A673 (cell line): ENCODE measurements at regions not wholly inside any gene's neighbourhood (a gene's known extent, or its start where the extent isn't known, plus 50 kb on each side); places are given as distances from the start of the nearest gene placed in this dataset.

Experiments used
- EZH2 ChIP-seq: fragments of 200-600 bp; sonication (generic); IDR thresholded peaks from 2 replicates; pipeline ENCODE4 v1.6.1; 2017; ENCODE audit warnings: borderline replicate concordance, low read depth, mild to moderate bottlenecking, mixed read lengths, antibody characterized with exemption, low read length; ENCODE audit not compliant: poor library complexity, severe bottlenecking
- TF ChIP-seq, protein P1 (sequence below): fragments of 300-800, 200-600 bp; sonication (generic); conservative IDR thresholded peaks from 2 replicates; pipeline ENCODE4 v1.5.1; 2017; ENCODE audit warnings: low read depth, mild to moderate bottlenecking, antibody characterized with exemption, low read length, moderate library complexity, mixed read lengths

DNA sequence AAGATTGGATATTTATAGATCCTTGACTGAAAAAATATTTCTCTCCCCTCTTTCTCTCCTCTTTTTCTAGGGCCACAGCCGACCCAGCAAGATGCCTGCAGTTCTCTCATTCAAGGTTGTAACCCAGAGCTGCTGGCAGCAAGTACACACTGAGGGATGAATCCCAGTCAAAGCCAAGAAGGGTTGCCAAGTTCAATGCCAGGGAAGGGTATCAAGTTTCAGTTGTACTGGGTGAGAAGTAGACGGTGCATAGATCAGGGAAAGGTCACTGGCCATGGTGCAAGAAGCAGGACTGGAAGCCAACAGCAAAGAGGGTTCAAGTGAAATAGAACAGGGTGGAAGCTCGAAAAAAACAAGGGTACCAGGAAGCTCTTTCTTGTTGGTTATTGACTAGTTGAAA, 170.2 kb downstream of the NRP2 start:
- TF ChIP-seq, protein P1, sequence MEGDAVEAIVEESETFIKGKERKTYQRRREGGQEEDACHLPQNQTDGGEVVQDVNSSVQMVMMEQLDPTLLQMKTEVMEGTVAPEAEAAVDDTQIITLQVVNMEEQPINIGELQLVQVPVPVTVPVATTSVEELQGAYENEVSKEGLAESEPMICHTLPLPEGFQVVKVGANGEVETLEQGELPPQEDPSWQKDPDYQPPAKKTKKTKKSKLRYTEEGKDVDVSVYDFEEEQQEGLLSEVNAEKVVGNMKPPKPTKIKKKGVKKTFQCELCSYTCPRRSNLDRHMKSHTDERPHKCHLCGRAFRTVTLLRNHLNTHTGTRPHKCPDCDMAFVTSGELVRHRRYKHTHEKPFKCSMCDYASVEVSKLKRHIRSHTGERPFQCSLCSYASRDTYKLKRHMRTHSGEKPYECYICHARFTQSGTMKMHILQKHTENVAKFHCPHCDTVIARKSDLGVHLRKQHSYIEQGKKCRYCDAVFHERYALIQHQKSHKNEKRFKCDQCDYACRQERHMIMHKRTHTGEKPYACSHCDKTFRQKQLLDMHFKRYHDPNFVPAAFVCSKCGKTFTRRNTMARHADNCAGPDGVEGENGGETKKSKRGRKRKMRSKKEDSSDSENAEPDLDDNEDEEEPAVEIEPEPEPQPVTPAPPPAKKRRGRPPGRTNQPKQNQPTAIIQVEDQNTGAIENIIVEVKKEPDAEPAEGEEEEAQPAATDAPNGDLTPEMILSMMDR: no peak
- TF ChIP-seq EZH2: no peak
